DND-41 (cell line): ENCODE measurements at regions not wholly inside any gene's neighbourhood (a gene's known extent, or its start where the extent isn't known, plus 50 kb on each side); places are given as distances from the start of the nearest gene placed in this dataset.

Experiments used
- CTCF ChIP-seq: IDR thresholded peaks from 2 replicates; pipeline ENCODE4 v1.5.1; 2012; ENCODE audit warnings: borderline replicate concordance, low read length, moderate library complexity, mild to moderate bottlenecking; ENCODE audit not compliant: poor library complexity, severe bottlenecking; ENCODE audit errors: extremely low read depth
- EZH2 ChIP-seq: IDR thresholded peaks from 3 replicates; pipeline ENCODE4 v1.6.1; 2012; ENCODE audit warnings: borderline replicate concordance, low read depth, mild to moderate bottlenecking, moderate library complexity, low read length, inconsistent platforms; ENCODE audit not compliant: severe bottlenecking

DNA sequence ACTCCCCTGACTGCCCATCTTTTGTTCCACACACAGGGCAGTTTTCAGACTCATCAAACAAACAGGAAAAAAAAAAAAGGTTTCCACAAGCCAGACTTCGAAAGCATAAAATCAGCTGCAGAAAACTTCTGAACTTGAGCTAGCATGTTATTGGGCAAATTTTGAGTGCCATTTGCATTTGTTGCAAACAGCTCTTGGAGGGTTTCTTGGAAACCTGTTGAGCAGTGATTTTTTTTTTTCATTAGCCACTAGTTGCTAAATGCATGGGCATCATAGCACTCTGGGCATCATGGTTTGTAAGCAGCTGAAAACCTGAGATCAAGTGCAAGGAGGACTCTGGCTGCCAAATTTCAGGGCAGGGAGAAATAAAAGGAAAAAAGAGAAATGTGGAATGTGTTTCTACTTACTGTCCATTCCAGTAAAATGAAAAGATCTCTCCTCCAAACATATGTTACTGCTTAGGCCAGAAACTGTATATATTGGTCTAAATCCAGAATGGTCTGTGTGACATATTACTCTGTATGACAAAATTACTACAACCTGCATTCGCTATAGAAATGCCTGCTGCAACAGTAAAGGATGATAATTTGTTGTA, 85.2 kb upstream of the SMIM23 start:
- TF ChIP-seq CTCF = no peak
- TF ChIP-seq EZH2 = no peak
